ENCODE measurements at regions not wholly inside any gene's neighbourhood (a gene's known extent, or its start where the extent isn't known, plus 50 kb on each side); places are given as distances from the start of the nearest gene placed in this dataset.

DNA sequence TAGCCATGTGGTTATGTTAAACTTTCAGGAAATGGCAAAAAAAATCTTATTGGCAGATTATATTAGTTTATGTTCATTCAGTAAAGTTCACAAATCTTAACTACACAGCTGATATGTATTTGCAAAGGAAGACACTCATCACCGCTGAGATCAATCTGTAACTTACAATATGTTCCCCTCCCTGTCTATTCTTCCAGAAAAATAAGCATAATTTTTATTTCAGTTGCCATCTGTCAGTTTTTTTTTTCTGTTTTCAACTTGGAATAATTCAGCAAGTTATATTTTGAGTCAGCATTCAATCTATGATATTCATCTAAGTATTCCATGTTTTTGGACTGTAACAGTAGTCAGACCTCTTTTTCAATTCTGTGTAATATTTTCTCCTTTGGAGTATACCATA is 1019.9 kb upstream of the PTPRD start:
- TF ChIP-seq, protein P1, sequence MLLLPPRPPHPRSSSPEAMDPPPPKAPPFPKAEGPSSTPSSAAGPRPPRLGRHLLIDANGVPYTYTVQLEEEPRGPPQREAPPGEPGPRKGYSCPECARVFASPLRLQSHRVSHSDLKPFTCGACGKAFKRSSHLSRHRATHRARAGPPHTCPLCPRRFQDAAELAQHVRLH (tag by site-specific recombination; IDR thresholded peaks at IDR 0.05) = no peak
- no peak for TF ChIP-seq ZNF426 (tag by site-specific recombination; IDR thresholded peaks at IDR 0.05)
- TF ChIP-seq, protein P2, sequence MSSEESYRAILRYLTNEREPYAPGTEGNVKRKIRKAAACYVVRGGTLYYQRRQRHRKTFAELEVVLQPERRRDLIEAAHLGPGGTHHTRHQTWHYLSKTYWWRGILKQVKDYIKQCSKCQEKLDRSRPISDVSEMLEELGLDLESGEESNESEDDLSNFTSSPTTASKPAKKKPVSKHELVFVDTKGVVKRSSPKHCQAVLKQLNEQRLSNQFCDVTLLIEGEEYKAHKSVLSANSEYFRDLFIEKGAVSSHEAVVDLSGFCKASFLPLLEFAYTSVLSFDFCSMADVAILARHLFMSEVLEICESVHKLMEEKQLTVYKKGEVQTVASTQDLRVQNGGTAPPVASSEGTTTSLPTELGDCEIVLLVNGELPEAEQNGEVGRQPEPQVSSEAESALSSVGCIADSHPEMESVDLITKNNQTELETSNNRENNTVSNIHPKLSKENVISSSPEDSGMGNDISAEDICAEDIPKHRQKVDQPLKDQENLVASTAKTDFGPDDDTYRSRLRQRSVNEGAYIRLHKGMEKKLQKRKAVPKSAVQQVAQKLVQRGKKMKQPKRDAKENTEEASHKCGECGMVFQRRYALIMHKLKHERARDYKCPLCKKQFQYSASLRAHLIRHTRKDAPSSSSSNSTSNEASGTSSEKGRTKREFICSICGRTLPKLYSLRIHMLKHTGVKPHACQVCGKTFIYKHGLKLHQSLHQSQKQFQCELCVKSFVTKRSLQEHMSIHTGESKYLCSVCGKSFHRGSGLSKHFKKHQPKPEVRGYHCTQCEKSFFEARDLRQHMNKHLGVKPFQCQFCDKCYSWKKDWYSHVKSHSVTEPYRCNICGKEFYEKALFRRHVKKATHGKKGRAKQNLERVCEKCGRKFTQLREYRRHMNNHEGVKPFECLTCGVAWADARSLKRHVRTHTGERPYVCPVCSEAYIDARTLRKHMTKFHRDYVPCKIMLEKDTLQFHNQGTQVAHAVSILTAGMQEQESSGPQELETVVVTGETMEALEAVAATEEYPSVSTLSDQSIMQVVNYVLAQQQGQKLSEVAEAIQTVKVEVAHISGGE (tag by site-specific recombination; conservative IDR thresholded peaks at IDR 0.05; ENCODE audit: low read depth) = no peak
- no peak for TF ChIP-seq ZNF239 (tag by site-specific recombination; IDR thresholded peaks at IDR 0.05)
- no peak for TF ChIP-seq ZNF121 (tag by site-specific recombination; IDR thresholded peaks at IDR 0.05)
- no peak for TF ChIP-seq ZNF324 (tag by site-specific recombination; IDR thresholded peaks at IDR 0.05)
- no peak for TF ChIP-seq ZNF792 (tag by site-specific recombination; IDR thresholded peaks at IDR 0.05)

Measured in HEK293 (cell line).